ENCODE measurements at regions not wholly inside any gene's neighbourhood (a gene's known extent, or its start where the extent isn't known, plus 50 kb on each side); places are given as distances from the start of the nearest gene placed in this dataset.

GRCh38 chr12:69117566-69118266 lies 121.7 kb upstream of the CPSF6 start:
- TF ChIP-seq EZH2phosphoT487 (IDR thresholded peaks at IDR 0.05; ENCODE audit: borderline replicate concordance, low read length) (no peak), CTCF (IDR thresholded peaks at IDR 0.05; ENCODE audit: low read depth, low read length, poor library complexity, severe bottlenecking) (no peak)

Measured in DOHH2 (cell line).